A549 (cell line): ENCODE measurements at regions not wholly inside any gene's neighbourhood (a gene's known extent, or its start where the extent isn't known, plus 50 kb on each side); places are given as distances from the start of the nearest gene placed in this dataset.

Source experiments
- ATAC-seq, 2 experiments: fragments of 200-7000 bp in 1 of 2; fragments of >200 bp in 1 of 2; cut with Nextera tagmentation in 1 of 2; cut with Tn5 transposase in 1 of 2; 3 replicates each; pipeline versions ENCODE4 v1.8.0 to v1.9.1; 2018 to 2020; ENCODE audit warnings: mild to moderate bottlenecking in 1 of 2, moderate library complexity in 1 of 2
- CTCF ChIA-PET: fragments of 300-600 bp; sonication (Branson Sonifier 250); formaldehyde crosslinking; extraction: SDS; loops from one replicate; lab custom pipeline; 2021; ENCODE audit warnings: antibody characterized with exemption, inconsistent platforms; lab: Yijun Ruan, JAX
- POLR2A ChIA-PET: fragments of 350-600 bp; formaldehyde crosslinking; extraction: SDS; loops from one replicate; lab custom pipeline; 2021; ENCODE audit warnings: antibody characterized with exemption, inconsistent platforms; lab: Yijun Ruan, JAX
- DNase-seq, 2 experiments: peaks; one replicate each; pipeline versions ENCODE4 v3.0.0 to v3.0.0-alpha.2; 2011 to 2016; ENCODE audit warnings: low read depth in 1 of 2, low spot score in 1 of 2
- FAIRE-seq: peaks from 2 replicates; lab custom pipeline; 2011; peaks lifted over from hg19 to GRCh38; lab: Jason Lieb, UNC
- H3K27ac ChIP-seq, 2 experiments: fragments of >200 bp; sonication (Bioruptor Twin); formaldehyde crosslinking; 3 replicates each; pipeline ENCODE4 v1.5.1; 2016 to 2017
- H3K4me1 ChIP-seq: fragments of >200 bp; sonication (Bioruptor Twin); formaldehyde crosslinking; 3 replicates; pipeline ENCODE4 v1.6.1; 2016
- H3K4me2 ChIP-seq: fragments of >200 bp; sonication (Bioruptor Twin); formaldehyde crosslinking; 3 replicates; pipeline ENCODE4 v1.6.1; 2016
- H3K4me3 ChIP-seq: fragments of >200 bp; sonication (Bioruptor Twin); formaldehyde crosslinking; 3 replicates; pipeline ENCODE4 v1.5.1; 2016
- H3K9me3 ChIP-seq: fragments of >200 bp; sonication (Bioruptor Twin); formaldehyde crosslinking; 3 replicates; pipeline ENCODE4 v1.6.1; 2016
- CBX8 ChIP-seq: fragments of 200-600 bp; sonication (generic); IDR thresholded peaks from 2 replicates; pipeline ENCODE4 v1.6.1; 2016
- CHD2 ChIP-seq: fragments of 150-350 bp; IDR thresholded peaks from 2 replicates; pipeline ENCODE4 v1.6.1; 2014; ENCODE audit warnings: low read length; ENCODE audit not compliant: partially characterized antibody
- EHMT2 ChIP-seq: fragments of 200-600 bp; sonication (generic); IDR thresholded peaks from 2 replicates; pipeline ENCODE4 v1.6.1; 2016; ENCODE audit warnings: antibody characterized with exemption, low read depth, mild to moderate bottlenecking, moderate library complexity
- GATA3 ChIP-seq: IDR thresholded peaks from 2 replicates; pipeline ENCODE4 v1.6.1; 2012; ENCODE audit warnings: borderline replicate concordance
- HDAC2 ChIP-seq: fragments of 200-600 bp; sonication (generic); IDR thresholded peaks from 2 replicates; pipeline ENCODE4 v1.6.1; 2016
- KDM5A ChIP-seq: fragments of 200-600 bp; sonication (generic); IDR thresholded peaks from 2 replicates; pipeline ENCODE4 v1.6.1; 2016; ENCODE audit warnings: antibody characterized with exemption, mild to moderate bottlenecking
- MAZ ChIP-seq: fragments of 150-350 bp; IDR thresholded peaks from 2 replicates; pipeline ENCODE4 v1.6.1; 2014; ENCODE audit warnings: antibody characterized with exemption, low read depth, low read length, borderline replicate concordance
- MYC ChIP-seq: IDR thresholded peaks from 2 replicates; pipeline ENCODE4 v1.6.1; 2012; ENCODE audit warnings: mild to moderate bottlenecking, inconsistent platforms, low read length, improper control_type of control experiment, borderline replicate concordance
- NFE2L2 ChIP-seq: fragments of 150-350 bp; conservative IDR thresholded peaks from 2 replicates; pipeline ENCODE4 v1.6.1; 2014; ENCODE audit warnings: low read length
- NR3C1 ChIP-seq: fragments of >200 bp; sonication (Bioruptor Twin); formaldehyde crosslinking; IDR thresholded peaks from 3 replicates; pipeline ENCODE4 v1.6.1; 2017
- POLR2A ChIP-seq: IDR thresholded peaks from 2 replicates; pipeline ENCODE4 v1.6.1; 2012; ENCODE audit warnings: mild to moderate bottlenecking, low read length
- POLR2AphosphoS2 ChIP-seq: conservative IDR thresholded peaks from 2 replicates; pipeline ENCODE4 v1.6.1; 2012; ENCODE audit warnings: low read length, improper control_type of control experiment, inconsistent platforms
- RARB ChIP-seq: fragments of 250-450 bp; sonication (Bioruptor Pico); IDR thresholded peaks from 2 replicates; pipeline ENCODE4 v1.8.0; 2021; ENCODE audit warnings: mild to moderate bottlenecking, moderate library complexity
- RCOR1 ChIP-seq: fragments of 150-350 bp; IDR thresholded peaks from 2 replicates; pipeline ENCODE4 v1.6.1; 2014; ENCODE audit warnings: antibody characterized with exemption, low read length, low read depth
- RFX5 ChIP-seq: fragments of 450-650 bp; IDR thresholded peaks from 2 replicates; pipeline ENCODE4 v1.7.1; 2014; ENCODE audit warnings: antibody characterized with exemption, mild to moderate bottlenecking, moderate library complexity
- RNF2 ChIP-seq: fragments of 200-600 bp; sonication (generic); IDR thresholded peaks from 2 replicates; pipeline ENCODE4 v1.6.1; 2016; ENCODE audit warnings: low read depth, mild to moderate bottlenecking, antibody characterized with exemption, moderate library complexity, borderline replicate concordance
- SMC3 ChIP-seq: fragments of >200 bp; sonication (Bioruptor Twin); formaldehyde crosslinking; IDR thresholded peaks from 3 replicates; pipeline ENCODE4 v1.6.1; 2018; ENCODE audit warnings: inconsistent platforms
- TFCP2L1 ChIP-seq: fragments of 250-450 bp; sonication (Bioruptor Pico); IDR thresholded peaks from 2 replicates; pipeline ENCODE4 v1.5.0; 2021; ENCODE audit warnings: mild to moderate bottlenecking
- TP53 ChIP-seq: fragments of 250-450 bp; sonication (Bioruptor Pico); IDR thresholded peaks from 2 replicates; pipeline ENCODE4 v1.5.0; 2021; ENCODE audit warnings: mild to moderate bottlenecking, moderate library complexity
- ZC3H11A ChIP-seq: fragments of 450-650 bp; IDR thresholded peaks from 2 replicates; pipeline ENCODE4 v1.6.1; 2014; ENCODE audit warnings: antibody characterized with exemption, mild to moderate bottlenecking
- ZFP36 ChIP-seq: fragments of 450-650 bp; IDR thresholded peaks from 2 replicates; pipeline ENCODE4 v1.6.1; 2014; ENCODE audit warnings: borderline replicate concordance; ENCODE audit not compliant: partially characterized antibody
- ZNF302 ChIP-seq: fragments of 250-450 bp; sonication (Bioruptor Pico); IDR thresholded peaks from 2 replicates; pipeline ENCODE4 v1.9.0; 2021; ENCODE audit warnings: inconsistent platforms, mild to moderate bottlenecking, moderate library complexity
- ZSCAN20 ChIP-seq: fragments of 250-450 bp; sonication (Bioruptor Pico); IDR thresholded peaks from 2 replicates; pipeline ENCODE4 v1.8.0; 2022; ENCODE audit warnings: mild to moderate bottlenecking, moderate library complexity
- WGBS: methylation state at CpG from one replicate; pipeline ENCODE4 v1.1.6; 2017; ENCODE audit errors: missing lambda C conversion rate; 5-methylcytosine and 5-hydroxymethylcytosine counted together
- TF ChIP-seq, protein P1 (sequence below): IDR thresholded peaks from 2 replicates; pipeline ENCODE4 v1.6.1; 2012
- TF ChIP-seq, protein P2 (sequence below): fragments of 250-450 bp; sonication (Bioruptor Pico); IDR thresholded peaks from 2 replicates; pipeline ENCODE4 v1.5.0; 2020; ENCODE audit warnings: low read depth, mild to moderate bottlenecking, moderate library complexity
- TF ChIP-seq, protein P3 (sequence below): fragments of 150-350 bp; IDR thresholded peaks from 2 replicates; pipeline ENCODE4 v1.6.1; 2014; ENCODE audit warnings: low read depth, mild to moderate bottlenecking, low read length
- TF ChIP-seq, protein P4 (sequence below): fragments of >200 bp; sonication (Bioruptor Twin); formaldehyde crosslinking; IDR thresholded peaks from 3 replicates; pipeline ENCODE4 v1.6.1; 2016
- TF ChIP-seq, protein P5 (sequence below): IDR thresholded peaks from 2 replicates; pipeline ENCODE4 v1.6.1; 2012; ENCODE audit warnings: low read depth, borderline replicate concordance

DNA sequence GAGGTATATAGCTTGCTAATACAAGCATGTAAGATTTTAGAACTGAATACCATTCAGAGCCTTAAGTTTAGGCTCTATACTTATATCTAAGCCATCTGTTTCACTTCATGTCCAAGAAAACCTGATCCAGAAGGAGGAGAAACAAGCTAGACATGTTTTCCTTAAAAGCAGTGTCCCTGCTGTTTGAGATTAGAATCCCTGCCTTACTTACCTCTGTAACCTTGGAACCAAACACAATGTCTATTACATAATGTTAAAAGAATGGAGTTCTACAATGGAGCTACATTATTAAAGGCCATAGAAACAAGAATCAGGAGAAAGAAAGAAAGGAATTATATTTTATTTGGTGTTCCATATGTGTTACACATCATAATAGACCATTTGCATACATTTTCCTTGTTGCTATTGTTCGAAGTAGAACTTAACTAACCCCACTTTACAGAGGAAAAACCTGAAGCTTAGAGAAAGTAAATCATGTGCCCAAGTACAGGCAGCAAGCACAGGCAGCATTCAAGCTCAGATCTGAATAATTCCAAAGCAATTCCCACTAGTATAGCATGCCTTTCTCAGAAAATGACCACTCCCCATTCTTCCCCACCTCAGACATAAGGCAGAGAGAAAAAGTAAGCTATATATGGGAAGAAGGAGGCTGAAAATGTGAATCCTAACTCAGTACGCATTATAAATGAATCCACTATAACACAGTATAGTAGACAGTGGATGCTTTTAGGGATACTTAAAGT, 380.1 kb upstream of the SPAG17 start:
- no peaks in the 10 kb centered on the region for H3K4me1 ChIP-seq
- H3K4me3 ChIP-seq: no peak overlapping the region
- TF ChIP-seq MYC: no peak
- no peak for TF ChIP-seq SMC3
- TF ChIP-seq, protein P1, sequence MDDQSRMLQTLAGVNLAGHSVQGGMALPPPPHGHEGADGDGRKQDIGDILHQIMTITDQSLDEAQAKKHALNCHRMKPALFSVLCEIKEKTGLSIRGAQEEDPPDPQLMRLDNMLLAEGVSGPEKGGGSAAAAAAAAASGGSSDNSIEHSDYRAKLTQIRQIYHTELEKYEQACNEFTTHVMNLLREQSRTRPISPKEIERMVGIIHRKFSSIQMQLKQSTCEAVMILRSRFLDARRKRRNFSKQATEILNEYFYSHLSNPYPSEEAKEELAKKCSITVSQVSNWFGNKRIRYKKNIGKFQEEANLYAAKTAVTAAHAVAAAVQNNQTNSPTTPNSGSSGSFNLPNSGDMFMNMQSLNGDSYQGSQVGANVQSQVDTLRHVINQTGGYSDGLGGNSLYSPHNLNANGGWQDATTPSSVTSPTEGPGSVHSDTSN: no peak
- TF ChIP-seq, protein P2, sequence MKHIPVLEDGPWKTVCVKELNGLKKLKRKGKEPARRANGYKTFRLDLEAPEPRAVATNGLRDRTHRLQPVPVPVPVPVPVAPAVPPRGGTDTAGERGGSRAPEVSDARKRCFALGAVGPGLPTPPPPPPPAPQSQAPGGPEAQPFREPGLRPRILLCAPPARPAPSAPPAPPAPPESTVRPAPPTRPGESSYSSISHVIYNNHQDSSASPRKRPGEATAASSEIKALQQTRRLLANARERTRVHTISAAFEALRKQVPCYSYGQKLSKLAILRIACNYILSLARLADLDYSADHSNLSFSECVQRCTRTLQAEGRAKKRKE (CRISPR knock-in tag): no peak
- no peak for TF ChIP-seq MAZ
- TF ChIP-seq GATA3: no peak
- no peak for TF ChIP-seq EHMT2
- no peak for TF ChIP-seq RNF2
- no peak for TF ChIP-seq RCOR1
- TF ChIP-seq POLR2AphosphoS2: no peak
- TF ChIP-seq HDAC2: no peak
- no peak for TF ChIP-seq RFX5
- TF ChIP-seq ZC3H11A: no peak
- TF ChIP-seq, protein P3, sequence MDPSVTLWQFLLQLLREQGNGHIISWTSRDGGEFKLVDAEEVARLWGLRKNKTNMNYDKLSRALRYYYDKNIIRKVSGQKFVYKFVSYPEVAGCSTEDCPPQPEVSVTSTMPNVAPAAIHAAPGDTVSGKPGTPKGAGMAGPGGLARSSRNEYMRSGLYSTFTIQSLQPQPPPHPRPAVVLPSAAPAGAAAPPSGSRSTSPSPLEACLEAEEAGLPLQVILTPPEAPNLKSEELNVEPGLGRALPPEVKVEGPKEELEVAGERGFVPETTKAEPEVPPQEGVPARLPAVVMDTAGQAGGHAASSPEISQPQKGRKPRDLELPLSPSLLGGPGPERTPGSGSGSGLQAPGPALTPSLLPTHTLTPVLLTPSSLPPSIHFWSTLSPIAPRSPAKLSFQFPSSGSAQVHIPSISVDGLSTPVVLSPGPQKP: no peak
- no peak for TF ChIP-seq POLR2A
- TF ChIP-seq, protein P4, sequence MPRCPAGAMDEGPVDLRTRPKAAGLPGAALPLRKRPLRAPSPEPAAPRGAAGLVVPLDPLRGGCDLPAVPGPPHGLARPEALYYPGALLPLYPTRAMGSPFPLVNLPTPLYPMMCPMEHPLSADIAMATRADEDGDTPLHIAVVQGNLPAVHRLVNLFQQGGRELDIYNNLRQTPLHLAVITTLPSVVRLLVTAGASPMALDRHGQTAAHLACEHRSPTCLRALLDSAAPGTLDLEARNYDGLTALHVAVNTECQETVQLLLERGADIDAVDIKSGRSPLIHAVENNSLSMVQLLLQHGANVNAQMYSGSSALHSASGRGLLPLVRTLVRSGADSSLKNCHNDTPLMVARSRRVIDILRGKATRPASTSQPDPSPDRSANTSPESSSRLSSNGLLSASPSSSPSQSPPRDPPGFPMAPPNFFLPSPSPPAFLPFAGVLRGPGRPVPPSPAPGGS: no peak
- no peak for TF ChIP-seq CHD2
- TF ChIP-seq NFE2L2: no peak
- TF ChIP-seq TFCP2L1 (CRISPR knock-in tag): no peak
- TF ChIP-seq TP53 (CRISPR knock-in tag): no peak
- WGBS: 21% methylated on average over 2 of the region's 2 CpGs
- no peak for DNase-seq
- CTCF ChIA-PET: interaction anchor here (0.6 kb wide), 1 partner anchor 31 kb away, joined by 3 read pairs; no protein-coding TSS in a partner anchor
- no peak for ATAC-seq
- POLR2A ChIA-PET: no interaction called here
- H3K9me3 ChIP-seq: no peaks in the 10 kb centered on the region
- H3K27ac ChIP-seq: no peak overlapping the region
- FAIRE-seq: no peak
- no peak overlapping the region for H3K4me2 ChIP-seq

DNA sequence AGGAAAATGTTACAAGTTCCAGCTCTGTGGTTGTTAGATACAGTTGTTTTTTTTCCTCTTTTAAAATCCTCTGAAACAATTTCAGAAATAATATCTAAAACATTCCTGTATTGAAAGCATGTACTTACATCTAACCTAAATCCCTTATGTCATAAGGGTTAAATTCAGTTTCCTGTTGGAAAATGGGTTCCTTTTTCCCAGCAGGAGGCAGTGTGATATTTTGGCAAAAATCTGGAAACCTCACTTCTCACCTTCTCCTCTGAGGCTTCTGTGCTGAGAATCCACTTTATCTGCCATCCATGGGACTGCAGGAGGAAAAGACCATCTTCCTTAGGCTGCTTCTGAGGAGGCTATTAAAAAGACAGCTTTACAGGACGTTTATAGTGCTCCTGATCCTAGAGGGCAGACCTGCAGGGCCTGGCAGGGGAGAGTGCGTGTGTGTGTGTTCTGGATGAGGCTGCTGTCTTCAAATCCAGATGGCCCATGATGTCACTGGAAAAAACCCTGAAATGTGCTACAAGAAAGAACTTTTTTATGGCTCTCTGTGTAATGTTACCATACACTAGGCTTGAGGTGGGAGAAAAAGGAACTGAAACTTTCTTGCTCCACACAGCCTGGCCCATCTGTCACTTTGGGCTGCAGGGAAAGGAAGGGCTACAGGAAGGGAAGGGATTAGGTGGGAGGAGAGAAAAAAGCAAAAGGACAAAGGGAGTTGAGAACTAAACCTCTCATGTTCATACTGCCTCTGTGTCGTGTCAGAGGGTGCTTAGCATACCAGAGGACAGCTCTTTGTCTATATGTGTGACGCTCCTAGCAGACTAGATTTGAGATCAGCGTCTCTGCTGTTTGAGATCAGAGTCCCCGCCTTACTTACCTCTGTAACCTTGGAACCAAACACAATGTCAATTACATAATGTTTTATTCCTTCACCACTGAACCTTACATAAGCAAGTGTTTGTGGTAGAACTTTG, 379.2 kb upstream of the SPAG17 start:
- no peak overlapping the region for H3K27ac ChIP-seq
- no peak overlapping the region for H3K4me3 ChIP-seq
- H3K9me3 ChIP-seq: no peaks in the 10 kb centered on the region
- ChIA-PET POLR2A (no interaction called here), CTCF (no interaction called here)
- no peaks in the 10 kb centered on the region for H3K4me1 ChIP-seq
- 4% methylated on average over 5 of the region's 6 CpGs for WGBS
- TF ChIP-seq ZC3H11A: no peak
- no peak for TF ChIP-seq ZFP36
- no peak for TF ChIP-seq KDM5A
- TF ChIP-seq RARB (CRISPR knock-in tag): no peak
- no peak for TF ChIP-seq NR3C1
- TF ChIP-seq ZNF302 (CRISPR knock-in tag): no peak
- no peak for TF ChIP-seq RNF2
- no peak for TF ChIP-seq CBX8
- TF ChIP-seq, protein P5, sequence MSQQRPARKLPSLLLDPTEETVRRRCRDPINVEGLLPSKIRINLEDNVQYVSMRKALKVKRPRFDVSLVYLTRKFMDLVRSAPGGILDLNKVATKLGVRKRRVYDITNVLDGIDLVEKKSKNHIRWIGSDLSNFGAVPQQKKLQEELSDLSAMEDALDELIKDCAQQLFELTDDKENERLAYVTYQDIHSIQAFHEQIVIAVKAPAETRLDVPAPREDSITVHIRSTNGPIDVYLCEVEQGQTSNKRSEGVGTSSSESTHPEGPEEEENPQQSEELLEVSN: no peak
- TF ChIP-seq GATA3: no peak
- no peak for TF ChIP-seq ZSCAN20 (CRISPR knock-in tag)
- no peak for TF ChIP-seq POLR2AphosphoS2
- no peak for TF ChIP-seq SMC3
- no peak for TF ChIP-seq RFX5
- DNase-seq (no peak), FAIRE-seq (no peak), ATAC-seq (no peak)
- H3K4me2 ChIP-seq: no peak overlapping the region
